H1 (cell line): ENCODE measurements at regions not wholly inside any gene's neighbourhood (a gene's known extent, or its start where the extent isn't known, plus 50 kb on each side); places are given as distances from the start of the nearest gene placed in this dataset.

Experiments used
- CTCF ChIA-PET: fragments of 300-600 bp; sonication (Branson Sonifier 250); formaldehyde crosslinking; loops from one replicate; lab custom pipeline; 2021; ENCODE audit not compliant: partially characterized antibody; lab: Charles Lee
- POLR2A ChIA-PET: fragments of 300-600 bp; sonication (Branson Sonifier 250); formaldehyde crosslinking; loops from one replicate; lab custom pipeline; 2021; ENCODE audit warnings: inconsistent platforms; ENCODE audit not compliant: partially characterized antibody; lab: Charles Lee
- DNase-seq, 2 experiments: peaks; one replicate each; pipeline versions ENCODE4 v3.0.0 to v3.0.0-alpha.2; 2010 to 2022; ENCODE audit warnings: low spot score in 2 of 2, low read depth in 1 of 2, mixed read lengths in 1 of 2
- FAIRE-seq: peaks from 2 replicates; lab custom pipeline; 2011; peaks lifted over from hg19 to GRCh38; lab: Jason Lieb, UNC
- H2AFZ ChIP-seq: 2 replicates; pipeline ENCODE4 v1.8.1; 2012; ENCODE audit warnings: low read length, inconsistent platforms
- H2AK5ac ChIP-seq: 2 replicates; pipeline ENCODE4 v1.6.1; 2013; ENCODE audit warnings: low read depth, low read length
- H2BK120ac ChIP-seq: replicated peaks from 2 replicates; pipeline ENCODE3; 2013; ENCODE audit warnings: low read depth, low read length, inconsistent platforms
- H2BK12ac ChIP-seq: 2 replicates; pipeline ENCODE4 v1.6.1; 2013; ENCODE audit warnings: low read depth, low read length
- H2BK15ac ChIP-seq: 2 replicates; pipeline ENCODE4 v1.6.1; 2013; ENCODE audit warnings: low read length
- H2BK20ac ChIP-seq: 2 replicates; pipeline ENCODE4 v1.6.1; 2013; ENCODE audit warnings: low read length
- H2BK5ac ChIP-seq: 2 replicates; pipeline ENCODE4 v1.6.1; 2013; ENCODE audit warnings: low read depth, low read length
- H3K14ac ChIP-seq: 2 replicates; pipeline ENCODE4 v1.6.1; 2013; ENCODE audit warnings: inconsistent platforms; ENCODE audit not compliant: insufficient read length
- H3K18ac ChIP-seq: 2 replicates; pipeline ENCODE4 v1.6.1; 2013; ENCODE audit warnings: low read length; ENCODE audit errors: extremely low read depth
- H3K23ac ChIP-seq: 2 replicates; pipeline ENCODE4 v1.6.1; 2013; ENCODE audit warnings: inconsistent platforms; ENCODE audit not compliant: insufficient read length
- H3K23me2 ChIP-seq: 2 replicates; pipeline ENCODE4 v1.6.1; 2013; ENCODE audit warnings: low read depth, low read length
- H3K27ac ChIP-seq: 2 replicates; pipeline ENCODE4 v1.6.1; 2011; ENCODE audit warnings: low read depth, low read length, inconsistent platforms
- H3K27me3 ChIP-seq, 4 experiments: replicated peaks in 1 of 4; 1 replicate in 1 of 4; 2 replicates in 3 of 4; pipeline versions ENCODE4 v1.6.1 to v1.8.1; 2011 to 2013; ENCODE audit warnings: low read length in 3 of 4, mild to moderate bottlenecking in 3 of 4, inconsistent platforms in 2 of 4, mixed read lengths in 2 of 4, moderate library complexity in 1 of 4; ENCODE audit not compliant: control insufficient read depth in 3 of 4, insufficient read depth in 3 of 4; ENCODE audit errors: extremely low read depth in 1 of 4
- H3K36me3 ChIP-seq, 4 experiments: 2 replicates each; pipeline versions ENCODE4 v1.6.1 to v1.8.1; 2011 to 2013; ENCODE audit warnings: mild to moderate bottlenecking in 4 of 4, low read length in 3 of 4, moderate library complexity in 2 of 4, control low read depth in 1 of 4, inconsistent platforms in 1 of 4; ENCODE audit not compliant: insufficient read depth in 4 of 4, control insufficient read depth in 2 of 4
- H3K4ac ChIP-seq: replicated peaks from 2 replicates; pipeline ENCODE3; 2013; ENCODE audit warnings: low read length, low read depth, mixed read lengths, inconsistent platforms; ENCODE audit not compliant: insufficient read length
- H3K4me1 ChIP-seq, 4 experiments: replicated peaks in 1 of 4; 1 replicate in 1 of 4; 2 replicates in 3 of 4; pipeline versions ENCODE4 v1.6.1 to v1.8.1; 2011 to 2013; ENCODE audit warnings: low read length in 3 of 4, inconsistent platforms in 2 of 4, mixed read lengths in 1 of 4; ENCODE audit not compliant: insufficient read depth in 4 of 4, control insufficient read depth in 3 of 4
- H3K4me2 ChIP-seq, 2 experiments: 2 replicates each; pipeline versions ENCODE4 v1.6.1 to v1.8.1; 2011 to 2013; ENCODE audit warnings: low read depth in 2 of 2, low read length in 2 of 2, control low read depth in 1 of 2, inconsistent platforms in 1 of 2, mild to moderate bottlenecking in 1 of 2; ENCODE audit not compliant: insufficient read depth in 1 of 2
- H3K4me3 ChIP-seq, 4 experiments: fragments of 200-600, 300-600 bp in 1 of 4; sonication (generic), shearing (Covaris generic), sonication (Bioruptor Twin) in 1 of 4; 2 replicates each; pipeline versions ENCODE4 v1.5.1 to v1.8.1; 2011 to 2016; ENCODE audit warnings: low read length in 4 of 4, low read depth in 3 of 4, control low read depth in 2 of 4, inconsistent platforms in 2 of 4, mild to moderate bottlenecking in 2 of 4, mixed read lengths in 1 of 4, moderate library complexity in 1 of 4; ENCODE audit not compliant: insufficient read depth in 2 of 4; ENCODE audit errors: extremely low read depth in 1 of 4
- H3K56ac ChIP-seq: replicated peaks from 2 replicates; pipeline ENCODE3; 2013; ENCODE audit warnings: low read depth, mild to moderate bottlenecking, mixed read lengths, low read length, inconsistent platforms; ENCODE audit not compliant: insufficient read length
- H3K79me1 ChIP-seq: 2 replicates; pipeline ENCODE4 v1.6.1; 2013; ENCODE audit warnings: low read depth, low read length, control low read depth
- H3K79me2 ChIP-seq, 2 experiments: 2 replicates each; pipeline versions ENCODE4 v1.6.1 to v1.8.1; 2012 to 2013; ENCODE audit warnings: low read length in 2 of 2, mild to moderate bottlenecking in 2 of 2, inconsistent platforms in 1 of 2; ENCODE audit not compliant: insufficient read depth in 2 of 2, control insufficient read depth in 1 of 2
- H3K9ac ChIP-seq, 4 experiments: replicated peaks in 1 of 4; 1 replicate in 1 of 4; 2 replicates in 3 of 4; pipeline versions ENCODE4 v1.6.1 to v1.8.1; 2011 to 2013; ENCODE audit warnings: low read depth in 3 of 4, low read length in 3 of 4, control low read depth in 2 of 4, mild to moderate bottlenecking in 2 of 4, moderate library complexity in 2 of 4, inconsistent platforms in 1 of 4; ENCODE audit errors: extremely low read depth in 1 of 4
- H3K9me3 ChIP-seq, 2 experiments: 2 replicates each; pipeline versions ENCODE4 v1.6.1 to v1.8.1; 2012 to 2013; ENCODE audit warnings: mild to moderate bottlenecking in 2 of 2, moderate library complexity in 2 of 2, control low read depth in 1 of 2, inconsistent platforms in 1 of 2, low read depth in 1 of 2, low read length in 1 of 2, mixed read lengths in 1 of 2; ENCODE audit not compliant: insufficient read depth in 2 of 2
- H4K20me1 ChIP-seq, 2 experiments: replicated peaks in 1 of 2; 2 replicates each; pipeline versions ENCODE3 to v1.8.1; 2011 to 2013; ENCODE audit warnings: inconsistent platforms in 2 of 2, low read length in 2 of 2, mild to moderate bottlenecking in 1 of 2; ENCODE audit not compliant: insufficient read depth in 2 of 2, control insufficient read depth in 1 of 2
- H4K5ac ChIP-seq: 2 replicates; pipeline ENCODE4 v1.6.1; 2013; ENCODE audit warnings: low read length, low read depth, mixed read lengths, inconsistent platforms; ENCODE audit not compliant: insufficient read length
- H4K8ac ChIP-seq: 2 replicates; pipeline ENCODE4 v1.8.0; 2013; ENCODE audit warnings: mild to moderate bottlenecking, moderate library complexity, low read length, inconsistent platforms; ENCODE audit not compliant: insufficient read depth; ENCODE audit errors: extremely low read depth
- H4K91ac ChIP-seq: replicated peaks from 2 replicates; pipeline ENCODE3; 2013; ENCODE audit warnings: low read length, mixed read lengths, inconsistent platforms; ENCODE audit not compliant: insufficient read length
- BRCA1 ChIP-seq: IDR thresholded peaks from 2 replicates; pipeline ENCODE4 v1.6.1; 2012; ENCODE audit warnings: low read depth, low read length, improper control_type of control experiment
- CBX8 ChIP-seq: fragments of 300-800, 300-1000 bp; sonication (generic); IDR thresholded peaks from 2 replicates; pipeline ENCODE4 v1.7.1; 2016; ENCODE audit warnings: low read depth, low read length, borderline replicate concordance
- EZH2 ChIP-seq: fragments of 200-600 bp; sonication (generic); IDR thresholded peaks from 2 replicates; pipeline ENCODE4 v1.7.1; 2012; ENCODE audit warnings: low read depth, mild to moderate bottlenecking, moderate library complexity, low read length, inconsistent platforms; ENCODE audit not compliant: severe bottlenecking
- JUND ChIP-seq: IDR thresholded peaks from 2 replicates; pipeline ENCODE4 v1.6.1; 2011; ENCODE audit warnings: mild to moderate bottlenecking, improper control_type of control experiment, low read length
- KDM5A ChIP-seq: fragments of 200-600 bp; IDR thresholded peaks from 2 replicates; pipeline ENCODE4 v1.7.1; 2012; ENCODE audit warnings: mild to moderate bottlenecking, low read length, inconsistent platforms, mixed read lengths
- MAFK ChIP-seq: IDR thresholded peaks from 2 replicates; pipeline ENCODE4 v1.6.1; 2012; ENCODE audit warnings: low read depth, mild to moderate bottlenecking, improper control_type of control experiment, low read length
- NANOG ChIP-seq: IDR thresholded peaks from 2 replicates; pipeline ENCODE4 v1.6.1; 2011; ENCODE audit warnings: low read length, low read depth, mild to moderate bottlenecking, inconsistent platforms; ENCODE audit not compliant: insufficient read depth, poor library complexity, severe bottlenecking
- PHF8 ChIP-seq: fragments of 200-600 bp; sonication (generic); conservative IDR thresholded peaks from 2 replicates; pipeline ENCODE4 v1.7.1; 2012; ENCODE audit warnings: low read depth, mild to moderate bottlenecking, inconsistent platforms, low read length, moderate library complexity
- RNF2 ChIP-seq: fragments of 200-900, 300-1000 bp; sonication (generic); IDR thresholded peaks from 2 replicates; pipeline ENCODE4 v1.7.1; 2016; ENCODE audit warnings: borderline replicate concordance, low read depth, mild to moderate bottlenecking, antibody characterized with exemption, low read length; ENCODE audit not compliant: poor library complexity, severe bottlenecking; ENCODE audit errors: missing control alignments
- SUZ12 ChIP-seq: fragments of 200-600 bp; sonication (generic); IDR thresholded peaks from 2 replicates; pipeline ENCODE4 v1.6.1; 2012; ENCODE audit warnings: mild to moderate bottlenecking, inconsistent platforms, low read length, moderate library complexity, mixed read lengths
- TAF1 ChIP-seq: IDR thresholded peaks from 2 replicates; pipeline ENCODE4 v1.6.1; 2011; ENCODE audit warnings: mild to moderate bottlenecking, low read depth, low read length
- TBP ChIP-seq: IDR thresholded peaks from 2 replicates; pipeline ENCODE4 v1.6.1; 2011; ENCODE audit warnings: low read depth, low read length, improper control_type of control experiment
- WGBS, 2 experiments: shearing (Covaris generic) in 1 of 2; methylation state at CpG; one replicate each; pipeline versions ENCODE4 v1.1.6 to v1.1.7; 2013 to 2015; ENCODE audit warnings: low lambda C conversion rate in 2 of 2, mixed read lengths in 2 of 2, inconsistent platforms in 1 of 2, low coverage in 1 of 2, missing lambda C conversion rate in 1 of 2; ENCODE audit not compliant: insufficient replicate concordance in 2 of 2, insufficient coverage in 1 of 2, insufficient read length in 1 of 2; ENCODE audit errors: extremely low coverage in 1 of 2, missing lambda C conversion rate in 1 of 2; 5-methylcytosine and 5-hydroxymethylcytosine counted together
- TF ChIP-seq, protein P1 (sequence below): IDR thresholded peaks from 2 replicates; pipeline ENCODE4 v1.6.1; 2011; ENCODE audit warnings: low read depth, mild to moderate bottlenecking, low read length; ENCODE audit not compliant: insufficient read depth
- TF ChIP-seq, protein P2 (sequence below): IDR thresholded peaks from 2 replicates; pipeline ENCODE4 v1.6.1; 2012; ENCODE audit warnings: inconsistent platforms

DNA sequence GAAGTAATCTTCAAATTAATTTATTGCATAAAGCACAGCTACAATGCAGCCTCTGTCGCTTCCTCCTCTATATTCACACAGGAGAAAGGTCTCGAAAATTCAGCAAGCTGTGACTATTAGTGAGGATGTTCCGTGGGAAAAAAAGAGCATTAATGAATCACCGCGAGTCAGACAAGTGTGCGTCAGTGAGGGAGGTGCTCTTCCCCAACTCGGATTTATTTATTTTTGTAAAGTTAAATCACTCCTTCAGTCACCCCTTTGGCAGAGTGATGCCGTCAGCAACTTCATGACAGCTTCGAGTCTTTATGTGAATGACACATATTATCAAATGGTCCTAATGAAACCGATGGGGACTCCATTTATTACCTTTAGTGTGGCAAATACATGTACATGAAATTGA is 648.9 kb upstream of the SALL3 start:
- H3K4me3 ChIP-seq, result no peak overlapping the region
- H3K23me2 ChIP-seq, result 0 out of 2 replicates have a peak, but pooled peaks cover under 1% of the 10 kb centered on the region
- H3K27ac ChIP-seq, result no peak overlapping the region
- DNase-seq (no peak), FAIRE-seq (no peak)
- no peak overlapping the region for H4K91ac ChIP-seq
- H4K8ac ChIP-seq, result no peak overlapping the region
- H3K4me2 ChIP-seq, result no peak overlapping the region
- H3K23ac ChIP-seq, result no peak overlapping the region
- no peaks in the 10 kb centered on the region for H3K79me1 ChIP-seq
- H2BK20ac ChIP-seq, result no peak overlapping the region
- no peak overlapping the region for H3K9ac ChIP-seq
- 95% methylated on average over 10 of the region's 10 CpGs; no CpG with 5 or more reads in 1 of the 2 experiments for WGBS, 2 experiments
- no peak overlapping the region for H2BK5ac ChIP-seq
- H3K9me3 ChIP-seq, result no peaks in the 10 kb centered on the region
- ChIA-PET CTCF (no interaction called here), POLR2A (no interaction called here)
- no peaks in the 10 kb centered on the region for H4K20me1 ChIP-seq
- no peak overlapping the region for H2AFZ ChIP-seq
- no peaks in the 10 kb centered on the region for H3K36me3 ChIP-seq
- no peak overlapping the region for H3K14ac ChIP-seq
- no peak overlapping the region for H3K4ac ChIP-seq
- H2BK15ac ChIP-seq, result no peak overlapping the region
- H2BK120ac ChIP-seq, result no peak overlapping the region
- H2AK5ac ChIP-seq, result no peak overlapping the region
- no peak overlapping the region for H2BK12ac ChIP-seq
- H3K27me3 ChIP-seq, result no peaks in the 10 kb centered on the region
- H3K18ac ChIP-seq, result no peak overlapping the region
- no peaks in the 10 kb centered on the region for H3K4me1 ChIP-seq
- no peak overlapping the region for H3K56ac ChIP-seq
- no peaks in the 10 kb centered on the region for H3K79me2 ChIP-seq
- no peak overlapping the region for H4K5ac ChIP-seq
- TF ChIP-seq EZH2, result no peak
- TF ChIP-seq JUND, result no peak
- TF ChIP-seq, protein P1, sequence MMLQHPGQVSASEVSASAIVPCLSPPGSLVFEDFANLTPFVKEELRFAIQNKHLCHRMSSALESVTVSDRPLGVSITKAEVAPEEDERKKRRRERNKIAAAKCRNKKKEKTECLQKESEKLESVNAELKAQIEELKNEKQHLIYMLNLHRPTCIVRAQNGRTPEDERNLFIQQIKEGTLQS, result no peak
- TF ChIP-seq SUZ12, result no peak
- TF ChIP-seq PHF8, result no peak
- no peak for TF ChIP-seq CBX8
- TF ChIP-seq MAFK, result no peak
- no peak for TF ChIP-seq TBP
- TF ChIP-seq, protein P2, sequence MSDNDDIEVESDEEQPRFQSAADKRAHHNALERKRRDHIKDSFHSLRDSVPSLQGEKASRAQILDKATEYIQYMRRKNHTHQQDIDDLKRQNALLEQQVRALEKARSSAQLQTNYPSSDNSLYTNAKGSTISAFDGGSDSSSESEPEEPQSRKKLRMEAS, result no peak
- no peak for TF ChIP-seq BRCA1
- no peak for TF ChIP-seq RNF2
- no peak for TF ChIP-seq TAF1
- TF ChIP-seq KDM5A, result no peak
- no peak for TF ChIP-seq NANOG
